Stomach (tissue), 8 donors: ENCODE measurements at regions not wholly inside any gene's neighbourhood (a gene's known extent, or its start where the extent isn't known, plus 50 kb on each side); places are given as distances from the start of the nearest gene placed in this dataset.

Experiments used
- DNase-seq, 2 donors: peaks; one replicate each; pipeline versions ENCODE4 v3.0.0 to v3.0.0-alpha.2; 2013 to 2019
- H3K27ac ChIP-seq, 5 donors: fragments of 200-600 bp in 4 of 5; sonication (generic) in 4 of 5; one replicate each; pipeline ENCODE4 v1.5.1; 2013 to 2019; ENCODE audit warnings: mild to moderate bottlenecking in 1 of 5, moderate library complexity in 1 of 5
- H3K27me3 ChIP-seq, 3 donors: fragments of 200-600 bp; sonication (generic); one replicate each; pipeline ENCODE4 v1.5.1; 2017 to 2019; ENCODE audit warnings: mixed run types in 1 of 3
- H3K36me3 ChIP-seq, 4 donors: fragments of 200-600 bp; sonication (generic); 1 replicate in 3 of 4; 2 replicates in 1 of 4; pipeline ENCODE4 v1.5.1; 2016 to 2019
- H3K4me1 ChIP-seq, 4 donors: fragments of 200-600 bp; sonication (generic); one replicate each; pipeline ENCODE4 v1.5.1; 2016 to 2019
- H3K4me3 ChIP-seq, 4 donors: fragments of 200-600 bp; sonication (generic) in 3 of 4; one replicate each; pipeline ENCODE4 v1.5.1; 2016 to 2019; ENCODE audit warnings: mild to moderate bottlenecking in 1 of 4
- H3K9me3 ChIP-seq, 4 donors: fragments of 200-600 bp; sonication (generic); one replicate each; pipeline ENCODE4 v1.5.1; 2016 to 2019
- EP300 ChIP-seq: sonication (generic); formaldehyde crosslinking; IDR thresholded peaks from one replicate; pipeline ENCODE4 v1.6.1; 2017; ENCODE audit warnings: antibody characterized with exemption
- POLR2A ChIP-seq, 4 donors: fragments of 450-650 bp; IDR thresholded peaks; one replicate each; pipeline ENCODE4 v1.6.1; 2016; ENCODE audit warnings: antibody characterized with exemption in 4 of 4, control low read depth in 2 of 4, mild to moderate bottlenecking in 1 of 4, moderate library complexity in 1 of 4
- POLR2AphosphoS5 ChIP-seq, 3 donors: sonication (generic); formaldehyde crosslinking; IDR thresholded peaks; one replicate each; pipeline ENCODE4 v1.6.1; 2016; ENCODE audit warnings: antibody characterized with exemption in 3 of 3
- WGBS, 5 donors: extraction: QIAGEN DNeasy Blood & Tissue Kit in 3 of 5; methylation state at CpG; one replicate each; pipeline versions ENCODE4 v1.1.5 to v1.1.7; 2013 to 2018; 5-methylcytosine and 5-hydroxymethylcytosine counted together
- intact Hi-C: fragments of 100-400 bp; cut with DNase I; formaldehyde crosslinking; loops from one replicate; pipeline ENCODE4 v1.15.1; 2023; ENCODE audit warnings: low total_unique reads
- TF ChIP-seq, protein P1 (sequence below), 7 experiments: fragments of 450-650 bp in 4 of 7; fragments of 200-600 bp in 3 of 7; sonication (generic) in 3 of 7; IDR thresholded peaks; one replicate each; pipeline ENCODE4 v1.5.1; 2016 to 2019; ENCODE audit warnings: antibody characterized with exemption in 7 of 7, control low read depth in 2 of 7, mild to moderate bottlenecking in 1 of 7
- donor health status: healthy with polysubstance abuse.
- donor health status: Bipolar disorder and iron deficiency.
- donor health status: healthy.

DNA sequence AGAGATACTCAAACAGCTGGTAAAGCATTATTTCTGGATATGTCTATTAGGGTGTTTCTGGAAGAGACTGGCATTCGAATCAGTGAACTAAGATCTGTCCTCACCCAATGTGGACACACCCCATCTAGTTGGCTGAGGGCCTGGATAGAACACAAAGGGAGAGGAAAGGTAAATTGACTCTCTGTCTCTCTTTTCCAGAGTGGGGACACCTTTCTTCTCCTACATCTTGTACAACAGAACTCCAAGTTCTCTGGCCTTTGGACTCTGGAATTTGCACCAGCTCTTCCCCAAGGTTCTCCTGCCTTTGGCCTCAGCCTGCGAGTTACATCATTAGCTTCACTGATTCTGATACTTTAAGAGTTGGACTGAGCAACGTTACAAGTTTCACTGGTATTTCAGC lies 1253.9 kb downstream of the SLC16A7 start:
- Histone ChIP-seq H3K27me3 (no peaks in the 10 kb centered on the region), H3K4me1 (no peaks in the 10 kb centered on the region), H3K27ac (no peak overlapping the region), H3K36me3 (no peaks in the 10 kb centered on the region), H3K9me3 (no peaks in the 10 kb centered on the region), H3K4me3 (no peak overlapping the region)
- intact Hi-C loops = no loop called here
- WGBS, 5 donors = 57 to 66% (median 58%) methylated on average over 3 of the region's 3 CpGs
- DNase-seq = no peak
- TF ChIP-seq EP300 = no peak
- TF ChIP-seq POLR2AphosphoS5 (IDR thresholded peaks at IDR 0.05) = no peak
- TF ChIP-seq, protein P1, sequence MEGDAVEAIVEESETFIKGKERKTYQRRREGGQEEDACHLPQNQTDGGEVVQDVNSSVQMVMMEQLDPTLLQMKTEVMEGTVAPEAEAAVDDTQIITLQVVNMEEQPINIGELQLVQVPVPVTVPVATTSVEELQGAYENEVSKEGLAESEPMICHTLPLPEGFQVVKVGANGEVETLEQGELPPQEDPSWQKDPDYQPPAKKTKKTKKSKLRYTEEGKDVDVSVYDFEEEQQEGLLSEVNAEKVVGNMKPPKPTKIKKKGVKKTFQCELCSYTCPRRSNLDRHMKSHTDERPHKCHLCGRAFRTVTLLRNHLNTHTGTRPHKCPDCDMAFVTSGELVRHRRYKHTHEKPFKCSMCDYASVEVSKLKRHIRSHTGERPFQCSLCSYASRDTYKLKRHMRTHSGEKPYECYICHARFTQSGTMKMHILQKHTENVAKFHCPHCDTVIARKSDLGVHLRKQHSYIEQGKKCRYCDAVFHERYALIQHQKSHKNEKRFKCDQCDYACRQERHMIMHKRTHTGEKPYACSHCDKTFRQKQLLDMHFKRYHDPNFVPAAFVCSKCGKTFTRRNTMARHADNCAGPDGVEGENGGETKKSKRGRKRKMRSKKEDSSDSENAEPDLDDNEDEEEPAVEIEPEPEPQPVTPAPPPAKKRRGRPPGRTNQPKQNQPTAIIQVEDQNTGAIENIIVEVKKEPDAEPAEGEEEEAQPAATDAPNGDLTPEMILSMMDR (IDR thresholded peaks at IDR 0.05) = no peak
- no peak for TF ChIP-seq POLR2A (IDR thresholded peaks at IDR 0.05)

DNA sequence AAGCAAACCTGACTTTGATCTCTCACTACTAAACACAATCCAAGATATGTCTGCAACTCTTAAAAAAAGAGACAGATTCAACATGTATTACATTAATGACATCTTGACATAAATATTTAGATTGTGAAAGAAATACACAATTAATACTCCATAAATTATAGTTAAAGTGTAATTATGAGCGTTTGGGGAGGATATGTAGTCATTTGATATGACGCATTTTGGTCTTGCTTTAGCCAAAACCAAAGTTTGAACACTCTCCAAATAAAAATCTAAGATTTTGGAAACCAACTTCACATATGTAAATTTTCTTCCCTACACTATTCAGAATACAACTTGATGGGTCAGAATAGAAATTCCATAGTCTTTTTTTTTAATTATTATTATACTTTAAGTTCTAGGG lies 1257.6 kb downstream of the SLC16A7 start:
- TF ChIP-seq, protein P1 (IDR thresholded peaks at IDR 0.05) = no peak
- TF ChIP-seq POLR2A (IDR thresholded peaks at IDR 0.05) (no peak), POLR2AphosphoS5 (IDR thresholded peaks at IDR 0.05) (no peak), EP300 (no peak)
- WGBS, 5 donors = 54 to 75% (median 64%) methylated on average over 2 of the region's 2 CpGs
- DNase-seq = no peak
- Histone ChIP-seq H3K9me3 (peaks cover 0 to 3% (median 0%) of the 10 kb centered on the region in 4 donors), H3K27me3 (no peaks in the 10 kb centered on the region), H3K27ac (no peak overlapping the region), H3K4me3 (no peak overlapping the region), H3K4me1 (no peaks in the 10 kb centered on the region), H3K36me3 (no peaks in the 10 kb centered on the region)
- intact Hi-C loops = no loop called here

DNA sequence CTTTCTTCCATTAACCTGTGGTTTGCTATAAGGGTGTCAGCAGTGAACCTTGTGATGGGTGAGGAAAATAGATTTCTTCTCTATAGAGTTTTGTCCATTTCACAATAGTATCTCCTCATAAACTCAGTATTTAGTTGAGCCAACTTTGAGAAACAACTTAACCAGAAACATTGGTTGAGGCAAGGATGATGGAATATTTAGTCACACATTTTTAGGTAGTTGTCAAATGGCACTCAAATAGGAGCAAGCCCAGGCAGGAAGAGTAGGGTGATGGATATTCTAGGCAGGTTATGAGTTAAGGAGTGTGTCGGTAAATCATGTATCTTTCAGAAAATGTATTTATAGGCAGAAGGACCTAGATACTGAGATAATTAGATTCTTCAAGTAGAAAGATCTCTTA lies 1267.6 kb downstream of the SLC16A7 start:
- H3K27ac ChIP-seq = no peak overlapping the region
- no peaks in the 10 kb centered on the region for H3K27me3 ChIP-seq
- WGBS, 5 donors = 92 to 100% (median 93%) methylated on average over 1 of the region's 1 CpG

DNA sequence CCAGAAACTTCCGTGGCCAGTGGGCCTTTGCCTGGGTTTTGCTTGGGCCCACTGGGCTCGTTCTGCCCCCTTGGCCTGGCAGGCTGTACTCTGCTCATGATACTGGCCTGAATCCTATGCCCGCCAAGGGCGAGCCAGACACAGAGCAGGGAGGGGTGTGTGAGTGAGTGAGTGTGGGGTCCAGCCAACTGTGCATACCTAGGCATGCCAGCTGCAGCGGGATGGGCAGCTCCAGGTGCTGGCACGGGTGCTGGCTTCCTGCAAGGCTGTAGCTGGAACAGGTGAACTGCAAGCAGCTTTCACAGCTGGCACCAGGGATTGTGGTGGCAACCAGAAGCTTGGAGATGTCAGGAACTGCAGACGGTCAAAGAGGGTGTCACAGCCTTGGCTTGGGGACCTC lies 1276.4 kb downstream of the SLC16A7 start:
- Histone ChIP-seq H3K27ac (no peak overlapping the region), H3K4me3 (no peak overlapping the region), H3K36me3 (no peaks in the 10 kb centered on the region), H3K9me3 (no peaks in the 10 kb centered on the region), H3K27me3 (no peaks in the 10 kb centered on the region), H3K4me1 (no peaks in the 10 kb centered on the region)
- TF ChIP-seq EP300 (no peak), POLR2AphosphoS5 (IDR thresholded peaks at IDR 0.05) (no peak)
- DNase-seq = peak in 1 of 2 donors; percentile 1
- intact Hi-C loops = no loop called here
- 69 to 87% (median 80%) methylated on average over 5 to 7 of the region's 7 CpGs for WGBS, 5 donors

More for the DNA sequence above, 1267.6 kb downstream of the SLC16A7 start:
- Histone ChIP-seq H3K4me3 (no peak overlapping the region), H3K36me3 (no peaks in the 10 kb centered on the region), H3K4me1 (no peaks in the 10 kb centered on the region), H3K9me3 (peaks cover 0 to 1% (median 0%) of the 10 kb centered on the region in 4 donors)
- no peak for TF ChIP-seq POLR2AphosphoS5 (IDR thresholded peaks at IDR 0.05)
- TF ChIP-seq EP300 = no peak
- no peak for TF ChIP-seq POLR2A (IDR thresholded peaks at IDR 0.05)
- TF ChIP-seq, protein P1 (IDR thresholded peaks at IDR 0.05) = no peak
- no peak for DNase-seq
- intact Hi-C loops = loop anchor here (10.0 kb wide), 1 partner anchor 829 kb away; no protein-coding TSS in a partner anchor

DNA sequence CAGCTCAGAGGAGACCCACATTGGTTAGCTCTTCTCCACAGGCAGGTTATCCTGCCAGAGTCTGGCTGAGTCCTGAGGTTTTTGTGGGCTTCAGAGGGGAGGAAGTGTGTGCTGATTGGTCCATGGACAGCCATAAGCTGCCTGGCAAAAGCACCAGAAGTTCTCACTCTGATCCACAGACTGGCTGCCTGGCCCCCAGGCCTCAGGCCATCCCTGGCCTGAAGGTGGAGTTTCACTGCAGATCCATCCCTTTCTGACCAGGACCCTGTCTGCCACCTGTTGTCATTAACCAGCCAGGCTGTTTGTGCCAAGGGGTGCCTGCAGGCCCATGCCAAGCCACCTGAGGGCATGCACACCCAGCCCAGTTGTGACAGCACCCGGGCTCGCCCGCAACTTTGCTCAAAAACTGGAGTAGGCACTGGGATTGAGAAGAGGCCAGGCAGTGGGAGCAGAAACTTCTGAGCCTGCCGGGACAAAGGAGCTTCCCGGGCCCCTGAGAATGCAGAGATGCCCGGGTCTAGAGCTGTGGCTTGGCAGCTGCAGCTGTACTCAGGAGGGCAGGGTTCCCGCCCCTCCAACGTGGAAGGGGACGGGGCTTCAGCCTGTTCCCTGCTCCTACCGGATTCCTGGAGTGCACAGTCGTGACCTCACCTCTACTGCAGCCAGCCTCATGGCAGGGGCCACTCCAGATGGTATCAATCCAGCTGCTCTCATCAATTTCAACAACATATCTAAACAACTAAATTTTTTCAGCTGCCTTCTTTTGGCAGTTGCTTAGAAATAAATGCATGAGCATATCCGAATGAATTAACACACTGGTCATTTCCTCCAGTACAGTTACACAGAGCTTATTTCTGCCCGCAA lies 1277.3 kb downstream of the SLC16A7 start:
- no peak overlapping the region for H3K27ac ChIP-seq
- intact Hi-C loops = no loop called here
- peak in 1 of 2 donors; percentile 20 for DNase-seq
- no peak overlapping the region for H3K4me3 ChIP-seq
- H3K27me3 ChIP-seq = no peaks in the 10 kb centered on the region
- TF ChIP-seq POLR2AphosphoS5 (IDR thresholded peaks at IDR 0.05) = no peak
- TF ChIP-seq, protein P1 (IDR thresholded peaks at IDR 0.05) = no peak
- no peak for TF ChIP-seq POLR2A (IDR thresholded peaks at IDR 0.05)
- no peak for TF ChIP-seq EP300
- H3K9me3 ChIP-seq = no peaks in the 10 kb centered on the region
- 55 to 72% (median 66%) methylated on average over 6 to 13 of the region's 13 CpGs for WGBS, 5 donors
- H3K36me3 ChIP-seq = no peaks in the 10 kb centered on the region
- no peaks in the 10 kb centered on the region for H3K4me1 ChIP-seq
